DMS153 treated with DMSO at 0.1 percent for 48 hours (cell line): ENCODE measurements at regions not wholly inside any gene's neighbourhood (a gene's known extent, or its start where the extent isn't known, plus 50 kb on each side); places are given as distances from the start of the nearest gene placed in this dataset.
"Not testable (repeated sequence)": the region's sequence is repeated elsewhere in the genome, so short reads cannot be mapped to it uniquely, and the experiment has no call there.

Source experiments
- DNase-seq: peaks from one replicate; lab custom pipeline; 2025; ENCODE audit not compliant: unreplicated experiment; lab: John Stamatoyannopoulos, UW

DNA sequence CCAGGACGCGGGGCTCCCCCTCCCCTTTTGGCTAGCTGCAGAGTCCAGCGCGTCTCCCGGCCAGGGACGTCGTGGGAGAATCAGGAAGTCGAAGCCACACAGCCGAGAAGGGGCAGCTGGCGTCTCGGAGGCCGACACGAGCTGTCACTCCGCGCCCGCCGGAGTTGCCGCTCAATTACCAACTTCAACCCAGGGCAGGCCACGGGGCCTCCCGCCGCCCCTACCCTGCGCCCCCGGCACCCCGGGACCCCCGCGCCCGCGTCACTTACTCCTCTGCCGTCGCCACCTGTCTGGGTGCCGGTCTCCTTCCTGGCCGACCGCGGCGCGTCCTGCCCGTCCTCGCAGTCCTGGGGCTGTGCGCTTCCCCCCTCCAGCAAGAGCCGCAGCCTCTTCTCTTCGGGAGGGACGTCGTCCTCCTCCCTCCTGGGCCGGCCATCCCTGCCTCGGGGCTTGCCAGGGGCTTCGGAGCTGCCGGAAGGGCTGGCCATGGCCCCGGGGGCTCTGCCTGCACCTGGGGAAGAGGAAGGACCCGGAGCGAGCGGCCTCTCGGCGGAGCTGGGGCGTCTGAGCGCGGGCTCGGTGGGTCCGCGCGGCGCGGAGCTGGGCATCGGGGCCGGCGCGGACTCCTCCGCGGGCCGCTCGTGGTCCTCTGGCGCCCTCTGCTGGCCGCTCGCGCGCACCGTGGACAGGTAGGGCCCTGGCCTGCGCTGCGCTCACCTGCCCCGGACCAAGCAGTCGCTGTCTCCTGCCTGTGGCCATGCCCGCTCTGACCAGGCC is 65.6 kb upstream of the CLEC6A start:
- DNase-seq = peak; percentile 1

DNA sequence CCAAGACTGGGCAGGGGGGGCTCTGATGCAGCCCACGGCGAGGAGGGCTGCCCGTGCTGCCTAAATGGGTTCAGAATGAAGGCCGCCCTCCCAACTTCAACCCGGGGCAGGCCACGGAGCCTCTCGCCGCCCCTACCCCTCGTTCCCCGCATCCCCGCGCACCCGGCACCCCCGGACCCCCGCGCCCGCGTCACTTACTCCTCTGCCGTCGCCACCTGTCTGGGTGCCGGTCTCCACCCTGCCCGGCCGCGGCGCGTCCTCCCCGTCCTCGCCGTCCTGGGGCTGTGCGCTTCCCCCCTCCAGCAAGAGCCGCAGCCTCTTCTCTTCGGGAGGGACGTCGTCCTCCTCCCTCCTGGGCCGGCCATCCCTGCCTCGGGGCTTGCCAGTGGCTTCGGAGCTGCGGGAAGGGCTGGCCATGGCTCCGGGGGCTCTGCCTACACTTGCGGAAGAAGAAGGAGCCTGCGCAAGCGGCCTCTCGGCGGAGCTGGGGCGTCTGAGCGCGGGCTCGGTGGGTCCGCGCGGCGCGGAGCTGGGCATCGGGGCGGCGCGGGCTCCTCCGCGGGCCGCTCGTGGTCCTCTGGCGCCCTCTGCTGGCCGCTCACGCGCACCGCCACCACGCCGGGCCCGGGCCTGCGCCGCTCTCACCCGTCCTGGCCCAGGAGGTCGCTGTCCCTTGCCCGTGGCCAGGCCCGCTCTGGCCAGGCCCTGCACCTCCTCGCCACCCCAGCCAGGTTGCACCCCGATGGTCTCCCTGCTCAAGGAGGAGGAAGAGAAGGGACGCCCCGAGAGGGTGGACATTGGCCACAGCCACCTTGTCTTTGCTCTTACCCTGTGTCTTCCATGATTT is 59.3 kb upstream of the CLEC6A start:
- DNase-seq = peak; percentile 9

DNA sequence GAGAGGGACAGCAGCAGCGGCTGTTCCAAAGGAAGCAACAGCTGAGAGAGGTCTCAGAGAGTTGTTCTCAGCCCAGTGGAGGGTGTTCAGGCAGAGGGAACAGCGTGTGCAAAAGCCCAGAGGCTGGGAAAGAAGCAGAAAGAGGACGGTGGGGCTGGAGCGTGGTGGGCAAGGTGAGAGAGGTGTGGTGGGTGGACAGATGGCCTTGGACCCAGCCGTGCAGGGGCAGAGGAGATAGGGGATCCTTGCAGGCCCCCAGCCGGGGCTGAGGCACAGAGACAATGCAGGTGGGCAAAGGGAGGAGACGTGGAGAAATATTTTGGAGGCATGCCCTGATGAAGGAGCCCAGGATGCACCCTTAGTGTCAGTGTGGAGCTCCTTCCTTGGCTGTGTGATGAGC is 58.4 kb upstream of the CLEC6A start:
- not testable (repeated sequence) for DNase-seq

GRCh38 chr12:8399496-8400034 is 56.2 kb upstream of the CLEC6A start:
- DNase-seq = not testable (repeated sequence)

- not testable (repeated sequence) for DNase-seq
Measured at GRCh38 chr12:8403834-8404233, 51.9 kb upstream of the CLEC6A start.

GRCh38 chr12:8404341-8404740 is 51.4 kb upstream of the CLEC6A start:
- DNase-seq = not testable (repeated sequence)
